Tibial artery (tissue), 4 donors: ENCODE measurements at regions not wholly inside any gene's neighbourhood (a gene's known extent, or its start where the extent isn't known, plus 50 kb on each side); places are given as distances from the start of the nearest gene placed in this dataset.

Source experiments
- DNase-seq, 2 donors: peaks; one replicate each; pipeline ENCODE4 v3.0.0-alpha.2; 2019
- H3K27ac ChIP-seq, 2 donors: fragments of 200-600 bp; sonication (generic) in 1 of 2; 1 replicate in 1 of 2; 2 replicates in 1 of 2; pipeline ENCODE4 v1.5.1; 2018 to 2019; ENCODE audit warnings: mild to moderate bottlenecking in 1 of 2
- H3K27me3 ChIP-seq, 2 donors: fragments of 200-600 bp; sonication (generic) in 1 of 2; one replicate each; pipeline versions ENCODE4 v1.5.1 to v1.6.0; 2016 to 2019
- H3K36me3 ChIP-seq, 3 donors: fragments of 200-600 bp; sonication (generic) in 2 of 3; one replicate each; pipeline ENCODE4 v1.5.1; 2016 to 2019; ENCODE audit warnings: mild to moderate bottlenecking in 2 of 3
- H3K4me1 ChIP-seq, 4 donors: fragments of 200-600 bp; sonication (generic) in 2 of 4; 1 replicate in 3 of 4; 2 replicates in 1 of 4; pipeline ENCODE4 v1.5.1; 2016 to 2019
- H3K4me3 ChIP-seq, 2 donors: fragments of 200-600 bp; sonication (generic) in 1 of 2; 1 replicate in 1 of 2; 2 replicates in 1 of 2; pipeline ENCODE4 v1.5.1; 2018 to 2019; ENCODE audit warnings: mild to moderate bottlenecking in 2 of 2
- H3K9me3 ChIP-seq, 3 donors: fragments of 200-600 bp; sonication (generic) in 1 of 3; one replicate each; pipeline ENCODE4 v1.5.1; 2016 to 2019
- intact Hi-C: fragments of 100-400 bp; cut with DNase I; formaldehyde crosslinking; loops from one replicate; pipeline ENCODE4 v1.15.0; 2023; ENCODE audit warnings: low total_unique reads
- TF ChIP-seq, protein P1 (sequence below), 2 experiments: fragments of 200-600 bp in 1 of 2; fragments of 450-650 bp in 1 of 2; IDR thresholded peaks; one replicate each; pipeline ENCODE4 v1.5.1; 2017 to 2019; ENCODE audit warnings: antibody characterized with exemption in 2 of 2, mild to moderate bottlenecking in 1 of 2, moderate library complexity in 1 of 2

DNA sequence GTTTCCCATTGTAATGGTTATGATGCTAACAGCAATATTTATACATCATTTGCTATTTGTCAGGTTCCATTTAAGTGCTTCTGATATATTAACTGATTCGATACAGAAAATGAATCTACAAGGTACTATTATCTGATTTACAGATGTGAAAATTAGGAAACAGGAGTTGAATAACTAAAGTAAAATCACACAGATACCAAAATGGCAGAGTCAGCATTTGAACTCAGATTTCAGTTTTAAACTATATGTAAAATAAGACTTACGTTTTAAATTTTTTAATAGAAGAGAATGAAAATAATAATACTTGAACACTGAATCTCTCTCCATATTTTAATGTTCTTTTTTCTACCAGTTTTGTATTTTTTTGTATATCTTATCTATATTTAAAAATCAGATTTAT is 313.2 kb downstream of the MDFIC start:
- TF ChIP-seq, protein P1, sequence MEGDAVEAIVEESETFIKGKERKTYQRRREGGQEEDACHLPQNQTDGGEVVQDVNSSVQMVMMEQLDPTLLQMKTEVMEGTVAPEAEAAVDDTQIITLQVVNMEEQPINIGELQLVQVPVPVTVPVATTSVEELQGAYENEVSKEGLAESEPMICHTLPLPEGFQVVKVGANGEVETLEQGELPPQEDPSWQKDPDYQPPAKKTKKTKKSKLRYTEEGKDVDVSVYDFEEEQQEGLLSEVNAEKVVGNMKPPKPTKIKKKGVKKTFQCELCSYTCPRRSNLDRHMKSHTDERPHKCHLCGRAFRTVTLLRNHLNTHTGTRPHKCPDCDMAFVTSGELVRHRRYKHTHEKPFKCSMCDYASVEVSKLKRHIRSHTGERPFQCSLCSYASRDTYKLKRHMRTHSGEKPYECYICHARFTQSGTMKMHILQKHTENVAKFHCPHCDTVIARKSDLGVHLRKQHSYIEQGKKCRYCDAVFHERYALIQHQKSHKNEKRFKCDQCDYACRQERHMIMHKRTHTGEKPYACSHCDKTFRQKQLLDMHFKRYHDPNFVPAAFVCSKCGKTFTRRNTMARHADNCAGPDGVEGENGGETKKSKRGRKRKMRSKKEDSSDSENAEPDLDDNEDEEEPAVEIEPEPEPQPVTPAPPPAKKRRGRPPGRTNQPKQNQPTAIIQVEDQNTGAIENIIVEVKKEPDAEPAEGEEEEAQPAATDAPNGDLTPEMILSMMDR (IDR thresholded peaks at IDR 0.05): no peak
- no peaks in the 10 kb centered on the region for H3K27me3 ChIP-seq
- peaks cover 0 to 9% (median 0%) of the 10 kb centered on the region in 3 donors for H3K9me3 ChIP-seq
- H3K4me1 ChIP-seq: peaks cover 0 to 3% (median 0%) of the 10 kb centered on the region in 4 donors
- no peak overlapping the region for H3K27ac ChIP-seq
- no peak for DNase-seq
- intact Hi-C loops: no loop called here
- H3K4me3 ChIP-seq: no peak overlapping the region
- H3K36me3 ChIP-seq: no peaks in the 10 kb centered on the region

DNA sequence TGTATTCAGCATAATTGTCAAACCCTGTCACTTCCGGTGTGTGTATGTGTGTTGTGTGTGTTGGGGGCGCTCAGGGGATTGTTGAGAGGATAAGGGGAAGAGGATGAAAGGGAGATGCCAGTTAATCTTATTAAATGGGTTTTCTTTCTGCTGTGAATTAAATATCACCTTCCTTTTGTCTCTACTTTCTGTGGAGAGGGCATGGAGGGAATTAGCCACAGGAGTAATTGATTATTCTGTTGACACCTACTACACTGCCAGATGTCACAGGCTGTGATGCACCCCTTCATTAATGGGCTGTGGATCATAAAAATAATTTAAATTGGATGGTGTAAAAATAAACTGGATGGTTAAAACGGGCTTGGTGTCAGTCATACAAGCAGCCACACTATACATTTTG is 311.9 kb downstream of the MDFIC start:
- Histone ChIP-seq H3K27me3 (no peaks in the 10 kb centered on the region), H3K36me3 (no peaks in the 10 kb centered on the region), H3K4me1 (peaks cover 0 to 3% (median 0%) of the 10 kb centered on the region in 4 donors), H3K9me3 (peaks cover 0 to 9% (median 0%) of the 10 kb centered on the region in 3 donors), H3K27ac (no peak overlapping the region), H3K4me3 (no peak overlapping the region)
- TF ChIP-seq, protein P1 (IDR thresholded peaks at IDR 0.05): no peak
- intact Hi-C loops: no loop called here
- DNase-seq: no peak

DNA sequence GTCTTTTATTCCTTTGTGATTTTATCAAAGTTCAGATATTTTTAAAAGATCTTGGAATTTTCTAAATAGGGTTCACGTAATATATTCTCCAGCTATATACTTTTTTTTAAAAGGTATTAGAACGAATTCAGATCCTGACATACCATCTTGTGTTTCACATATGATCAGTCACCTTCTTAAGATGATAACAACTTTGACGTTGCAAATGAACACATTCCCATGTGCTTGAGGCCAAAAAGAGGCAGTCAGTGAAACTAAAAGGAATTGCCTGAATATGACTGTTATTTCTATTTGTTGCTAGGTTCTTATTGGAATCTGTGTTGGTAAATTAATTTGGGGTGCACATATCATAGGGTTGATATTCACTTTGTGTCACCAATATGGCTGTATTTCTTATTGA is 310.1 kb downstream of the MDFIC start:
- Histone ChIP-seq H3K27ac (no peak overlapping the region), H3K9me3 (peaks cover 0 to 9% (median 0%) of the 10 kb centered on the region in 3 donors), H3K4me3 (no peak overlapping the region), H3K4me1 (peaks cover 0 to 16% (median 4%) of the 10 kb centered on the region in 4 donors), H3K36me3 (no peaks in the 10 kb centered on the region), H3K27me3 (no peaks in the 10 kb centered on the region)
- DNase-seq: no peak
- TF ChIP-seq, protein P1 (IDR thresholded peaks at IDR 0.05): no peak
- intact Hi-C loops: no loop called here

DNA sequence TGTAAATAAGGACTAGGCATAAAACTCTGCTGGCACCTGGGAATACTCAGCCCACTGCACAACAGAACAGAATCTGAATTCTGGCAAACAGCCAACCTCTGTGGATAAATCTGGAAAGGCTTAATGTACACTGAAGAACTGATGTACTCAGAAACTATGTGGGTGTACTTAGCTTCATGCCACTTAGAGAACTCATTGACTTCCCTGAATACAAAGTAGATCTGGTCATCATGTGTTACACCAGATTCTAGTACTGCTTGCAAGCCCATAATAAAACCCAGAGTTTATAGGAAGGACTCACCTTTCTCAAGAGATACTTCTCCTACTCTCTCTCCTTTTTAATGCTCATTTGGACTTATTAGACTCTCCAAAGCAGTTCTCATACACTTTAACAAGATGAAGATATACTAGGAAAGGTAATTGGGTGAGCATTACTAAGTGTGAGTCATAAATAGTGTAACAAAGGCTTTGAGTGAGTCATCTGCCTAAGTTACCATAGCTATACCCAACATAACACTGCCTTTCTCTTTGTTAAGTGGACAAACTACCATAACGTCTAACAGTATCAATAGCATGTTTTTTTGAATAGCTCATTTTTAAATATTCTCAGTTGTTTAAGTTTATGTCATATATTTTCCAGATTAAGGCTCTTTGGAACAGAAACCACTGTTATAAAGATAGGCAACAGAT is 309.1 kb downstream of the MDFIC start:
- Histone ChIP-seq H3K36me3 (no peaks in the 10 kb centered on the region), H3K27me3 (no peaks in the 10 kb centered on the region), H3K4me3 (no peak overlapping the region), H3K9me3 (peaks cover 0 to 6% (median 0%) of the 10 kb centered on the region in 3 donors), H3K4me1 (peaks cover 0 to 18% (median 4%) of the 10 kb centered on the region in 4 donors), H3K27ac (no peak overlapping the region)
- TF ChIP-seq, protein P1 (IDR thresholded peaks at IDR 0.05): no peak
- intact Hi-C loops: no loop called here
- DNase-seq: no peak

DNA sequence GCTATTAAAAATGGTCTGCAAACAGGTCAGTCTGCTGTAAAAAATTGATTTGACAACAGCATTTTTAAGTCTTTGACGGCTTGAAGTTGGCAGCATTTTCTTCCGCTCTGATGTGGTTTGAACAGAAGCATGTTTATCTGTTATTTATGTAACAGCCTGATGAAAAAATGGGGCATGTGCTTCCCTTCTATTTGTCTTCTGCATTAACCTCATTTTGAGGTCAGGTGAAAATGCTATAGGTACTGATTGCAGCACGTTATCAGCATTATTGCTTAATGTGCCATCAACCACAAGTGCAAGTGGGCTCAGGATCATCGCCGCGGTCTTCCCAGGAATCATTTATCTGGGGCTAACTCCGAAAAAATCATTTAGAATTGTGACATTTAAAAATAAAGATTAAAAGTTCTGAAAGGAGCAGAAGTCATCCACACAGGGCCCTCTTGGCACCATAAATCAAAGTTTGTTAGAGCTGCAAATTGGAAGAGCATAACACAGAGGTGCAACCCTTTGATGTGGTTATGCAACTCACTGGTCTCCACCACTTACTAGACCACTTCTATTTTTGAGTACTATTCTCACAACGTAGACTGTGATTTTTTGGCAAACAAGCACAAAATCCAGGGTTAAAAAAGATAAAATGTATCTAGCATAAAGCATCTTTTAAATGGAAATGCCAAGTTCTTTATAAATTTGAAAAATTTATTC is 307.7 kb downstream of the MDFIC start:
- H3K4me3 ChIP-seq: no peak overlapping the region
- H3K36me3 ChIP-seq: no peaks in the 10 kb centered on the region
- H3K4me1 ChIP-seq: peaks cover 0 to 18% (median 4%) of the 10 kb centered on the region in 4 donors
- TF ChIP-seq, protein P1 (IDR thresholded peaks at IDR 0.05): no peak
- no peak overlapping the region for H3K27ac ChIP-seq
- intact Hi-C loops: no loop called here
- no peaks in the 10 kb centered on the region for H3K27me3 ChIP-seq
- no peaks in the 10 kb centered on the region for H3K9me3 ChIP-seq
- no peak for DNase-seq
